ENCODE measurements at regions not wholly inside any gene's neighbourhood (a gene's known extent, or its start where the extent isn't known, plus 50 kb on each side); places are given as distances from the start of the nearest gene placed in this dataset.
"Not testable (repeated sequence)": the region's sequence is repeated elsewhere in the genome, so short reads cannot be mapped to it uniquely, and the experiment has no call there.

DNA sequence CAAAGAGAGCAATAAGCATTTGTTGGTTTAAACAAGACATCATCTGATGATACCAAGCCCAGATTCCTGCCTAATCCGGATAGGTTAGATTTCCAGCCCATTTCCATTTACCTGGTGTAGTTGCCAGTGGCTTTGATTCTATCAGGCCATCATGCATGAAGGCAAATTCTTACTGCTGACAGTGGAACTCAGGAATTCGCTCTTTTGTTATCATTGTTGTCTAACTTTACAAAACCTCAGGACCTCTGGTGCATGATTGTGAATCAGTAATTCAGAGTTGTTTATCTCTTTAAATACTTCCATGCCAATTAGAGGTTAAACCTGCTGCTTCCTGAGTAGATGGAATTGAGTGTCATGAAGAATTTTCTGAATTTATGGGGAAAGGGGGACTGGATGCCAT is 76.5 kb downstream of the C9orf152 start:
- Mint-ChIP-seq H3K9me3 (no peaks in the 10 kb centered on the region), H3K4me3 (no peak overlapping the region), H3K27ac (peak overlapping the region; percentile 16), H3K4me1 (peaks cover 56% of the 10 kb centered on the region), H3K36me3 (peaks cover 17% of the 10 kb centered on the region), H3K27me3 (ENCODE audit: insufficient read depth, low read depth) (no peaks in the 10 kb centered on the region)
- TF ChIP-seq, protein P1, sequence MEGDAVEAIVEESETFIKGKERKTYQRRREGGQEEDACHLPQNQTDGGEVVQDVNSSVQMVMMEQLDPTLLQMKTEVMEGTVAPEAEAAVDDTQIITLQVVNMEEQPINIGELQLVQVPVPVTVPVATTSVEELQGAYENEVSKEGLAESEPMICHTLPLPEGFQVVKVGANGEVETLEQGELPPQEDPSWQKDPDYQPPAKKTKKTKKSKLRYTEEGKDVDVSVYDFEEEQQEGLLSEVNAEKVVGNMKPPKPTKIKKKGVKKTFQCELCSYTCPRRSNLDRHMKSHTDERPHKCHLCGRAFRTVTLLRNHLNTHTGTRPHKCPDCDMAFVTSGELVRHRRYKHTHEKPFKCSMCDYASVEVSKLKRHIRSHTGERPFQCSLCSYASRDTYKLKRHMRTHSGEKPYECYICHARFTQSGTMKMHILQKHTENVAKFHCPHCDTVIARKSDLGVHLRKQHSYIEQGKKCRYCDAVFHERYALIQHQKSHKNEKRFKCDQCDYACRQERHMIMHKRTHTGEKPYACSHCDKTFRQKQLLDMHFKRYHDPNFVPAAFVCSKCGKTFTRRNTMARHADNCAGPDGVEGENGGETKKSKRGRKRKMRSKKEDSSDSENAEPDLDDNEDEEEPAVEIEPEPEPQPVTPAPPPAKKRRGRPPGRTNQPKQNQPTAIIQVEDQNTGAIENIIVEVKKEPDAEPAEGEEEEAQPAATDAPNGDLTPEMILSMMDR (IDR thresholded peaks at IDR 0.05) = no peak
- TF ChIP-seq EZH2 (IDR thresholded peaks at IDR 0.05) (no peak), EZH2phosphoT487 (IDR thresholded peaks at IDR 0.05) (peak; percentile 46)
- DNase-seq (ENCODE audit: low spot score) = peak; percentile 45
- no peaks in the 10 kb centered on the region for H3F3A ChIP-seq (ENCODE audit: low read depth)
- no peak overlapping the region for H3K4me3 ChIP-seq
- H3K27ac ChIP-seq = no peak overlapping the region
- H3K9ac ChIP-seq = no peak overlapping the region
- H2AFZ ChIP-seq (replicated peaks) = no peak overlapping the region
- H4K20me1 ChIP-seq (ENCODE audit: low read depth) = peaks cover 38% of the 10 kb centered on the region
- no peaks in the 10 kb centered on the region for H3K36me3 ChIP-seq
- no peaks in the 10 kb centered on the region for H3K9me3 ChIP-seq (ENCODE audit: low read depth)
- H3K79me2 ChIP-seq (ENCODE audit: low read depth) = peaks cover 13% of the 10 kb centered on the region
- H3K27me3 ChIP-seq = no peaks in the 10 kb centered on the region
- H3K4me1 ChIP-seq = peaks cover 44% of the 10 kb centered on the region
- H3K4me2 ChIP-seq = peak overlapping the region; percentile 47

DNA sequence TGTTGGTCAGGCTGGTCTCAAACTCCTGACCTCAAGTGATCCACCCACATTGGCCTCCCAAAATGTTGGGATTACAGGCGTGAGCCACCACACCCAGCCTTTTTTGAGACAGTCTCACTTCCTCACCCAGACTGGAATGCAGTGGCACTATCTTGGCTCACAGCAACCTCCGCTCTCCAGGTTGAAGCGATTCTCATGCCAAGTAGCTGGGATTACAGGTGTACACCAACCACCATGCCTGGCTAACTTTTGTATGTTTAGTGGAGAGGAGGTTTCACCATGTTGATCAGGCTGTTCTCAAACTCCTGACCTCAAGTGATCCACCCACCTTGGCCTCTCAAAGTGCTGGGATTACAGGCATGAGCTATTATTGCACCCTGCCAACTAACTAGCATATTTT is 75.4 kb downstream of the C9orf152 start:
- not testable (repeated sequence) for H3K4me3 ChIP-seq; H3K9ac ChIP-seq; H2AFZ ChIP-seq (replicated peaks); H3K27me3 Mint-ChIP-seq (ENCODE audit: insufficient read depth, low read depth); H3K36me3 ChIP-seq; H3K9me3 ChIP-seq (ENCODE audit: low read depth); H3K27me3 ChIP-seq; H3K4me3 Mint-ChIP-seq; H3K27ac ChIP-seq; H3K4me2 ChIP-seq; H3K9me3 Mint-ChIP-seq; H3F3A ChIP-seq (ENCODE audit: low read depth); DNase-seq (ENCODE audit: low spot score); H3K27ac Mint-ChIP-seq
- Mint-ChIP-seq H3K36me3 (peaks cover 23% of the 10 kb centered on the region), H3K4me1 (peaks cover 49% of the 10 kb centered on the region)
- Histone ChIP-seq H4K20me1 (ENCODE audit: low read depth) (peaks cover 30% of the 10 kb centered on the region), H3K79me2 (ENCODE audit: low read depth) (peaks cover 13% of the 10 kb centered on the region), H3K4me1 (peaks cover 35% of the 10 kb centered on the region)

DNA sequence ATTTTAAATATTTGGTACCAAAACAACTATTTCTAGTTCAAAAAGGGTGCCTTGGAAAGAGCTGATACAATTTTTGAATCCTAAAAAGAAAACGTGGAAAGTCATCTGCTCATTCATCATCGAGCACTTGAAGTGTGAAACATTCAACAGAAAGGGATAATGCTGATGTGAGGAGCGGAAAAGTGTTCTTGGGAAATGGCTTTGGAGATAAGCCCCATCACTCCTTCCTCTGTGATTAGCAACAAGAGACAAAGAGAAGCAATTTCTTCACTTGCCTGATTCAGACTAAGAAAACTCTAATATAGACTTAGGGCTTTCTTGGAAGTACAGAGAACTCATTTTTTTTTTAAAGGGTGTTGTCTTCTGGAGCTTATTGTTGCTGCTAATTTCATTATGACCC is 74.9 kb downstream of the C9orf152 start:
- no peak overlapping the region for H3K4me2 ChIP-seq
- no peak overlapping the region for H3K9ac ChIP-seq
- H4K20me1 ChIP-seq (ENCODE audit: low read depth) = peaks cover 25% of the 10 kb centered on the region
- peaks cover 4% of the 10 kb centered on the region for H3K27me3 Mint-ChIP-seq (ENCODE audit: insufficient read depth, low read depth)
- H3K9me3 ChIP-seq (ENCODE audit: low read depth) = no peaks in the 10 kb centered on the region
- H3K36me3 ChIP-seq = no peaks in the 10 kb centered on the region
- no peak overlapping the region for H2AFZ ChIP-seq (replicated peaks)
- H3F3A ChIP-seq (ENCODE audit: low read depth) = no peaks in the 10 kb centered on the region
- no peak overlapping the region for H3K4me3 ChIP-seq
- peaks cover 13% of the 10 kb centered on the region for H3K79me2 ChIP-seq (ENCODE audit: low read depth)
- no peak for TF ChIP-seq EZH2 (IDR thresholded peaks at IDR 0.05)
- TF ChIP-seq EZH2phosphoT487 (IDR thresholded peaks at IDR 0.05) = no peak
- TF ChIP-seq, protein P1 (IDR thresholded peaks at IDR 0.05) = no peak
- peaks cover 35% of the 10 kb centered on the region for H3K4me1 ChIP-seq
- peaks cover 28% of the 10 kb centered on the region for H3K36me3 Mint-ChIP-seq
- H3K27ac Mint-ChIP-seq = no peak overlapping the region
- H3K27ac ChIP-seq = no peak overlapping the region
- DNase-seq (ENCODE audit: low spot score) = no peak
- H3K27me3 ChIP-seq = no peaks in the 10 kb centered on the region
- no peak overlapping the region for H3K4me3 Mint-ChIP-seq
- H3K9me3 Mint-ChIP-seq = no peaks in the 10 kb centered on the region
- peaks cover 44% of the 10 kb centered on the region for H3K4me1 Mint-ChIP-seq

DNA sequence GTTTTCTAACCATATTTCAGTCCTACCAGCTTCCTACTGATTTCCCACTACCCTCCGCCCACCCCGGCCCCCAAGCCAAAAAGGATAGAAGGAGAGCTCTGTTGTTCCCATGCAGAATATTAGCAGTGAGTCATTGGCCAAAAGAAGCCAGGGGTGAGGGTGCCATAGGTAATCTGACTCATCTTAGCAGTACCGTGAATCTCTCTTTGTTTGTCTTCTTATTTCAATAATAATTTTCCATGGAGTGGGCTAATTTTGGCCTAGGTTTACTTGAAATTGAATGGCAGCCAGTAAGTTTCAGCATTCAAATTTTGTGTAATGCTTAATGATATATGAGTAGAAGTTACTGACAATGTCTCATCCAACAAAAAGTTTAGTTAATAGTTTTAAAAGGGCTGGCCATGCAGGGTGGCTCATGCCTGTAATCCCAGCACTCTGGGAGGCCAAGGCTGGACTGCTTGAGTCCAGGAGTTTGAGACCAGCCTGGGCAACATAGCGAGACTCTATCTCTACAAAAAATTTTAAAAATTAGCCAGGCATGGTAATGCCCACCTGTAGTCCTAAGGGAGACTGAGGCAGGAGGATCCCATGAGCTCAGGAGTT is 74.2 kb downstream of the C9orf152 start:
- Mint-ChIP-seq H3K36me3 (peaks cover 32% of the 10 kb centered on the region), H3K9me3 (no peaks in the 10 kb centered on the region), H3K27ac (peak overlapping the region; percentile 54), H3K4me3 (no peak overlapping the region), H3K4me1 (peaks cover 37% of the 10 kb centered on the region), H3K27me3 (ENCODE audit: insufficient read depth, low read depth) (peaks cover 4% of the 10 kb centered on the region)
- peaks cover 13% of the 10 kb centered on the region for H3K79me2 ChIP-seq (ENCODE audit: low read depth)
- no peak overlapping the region for H3K27ac ChIP-seq
- H3K36me3 ChIP-seq = no peaks in the 10 kb centered on the region
- TF ChIP-seq EZH2 (IDR thresholded peaks at IDR 0.05) = no peak
- no peaks in the 10 kb centered on the region for H3F3A ChIP-seq (ENCODE audit: low read depth)
- peaks cover 22% of the 10 kb centered on the region for H4K20me1 ChIP-seq (ENCODE audit: low read depth)
- no peak for DNase-seq (ENCODE audit: low spot score)
- no peak overlapping the region for H3K4me2 ChIP-seq
- no peak overlapping the region for H3K9ac ChIP-seq
- H2AFZ ChIP-seq (replicated peaks) = no peak overlapping the region
- peaks cover 35% of the 10 kb centered on the region for H3K4me1 ChIP-seq
- no peak overlapping the region for H3K4me3 ChIP-seq
- no peaks in the 10 kb centered on the region for H3K9me3 ChIP-seq (ENCODE audit: low read depth)
- H3K27me3 ChIP-seq = no peaks in the 10 kb centered on the region
